22Rv1 (cell line): ENCODE measurements at regions not wholly inside any gene's neighbourhood (a gene's known extent, or its start where the extent isn't known, plus 50 kb on each side); places are given as distances from the start of the nearest gene placed in this dataset.

Source experiments
- CTCF ChIP-seq: fragments of 450-650 bp; IDR thresholded peaks from 2 replicates; pipeline ENCODE4 v1.5.1; 2017; ENCODE audit warnings: mild to moderate bottlenecking
- ZFX ChIP-seq: fragments of 450-650 bp; IDR thresholded peaks from 2 replicates; pipeline ENCODE4 v1.6.1; 2017; ENCODE audit warnings: antibody characterized with exemption, borderline replicate concordance

GRCh38 chr16:62966626-62967025 is 930.4 kb upstream of the CDH8 start:
- no peak for TF ChIP-seq CTCF
- no peak for TF ChIP-seq ZFX
